Skeletal muscle tissue (tissue), 3 donors: ENCODE measurements at regions not wholly inside any gene's neighbourhood (a gene's known extent, or its start where the extent isn't known, plus 50 kb on each side); places are given as distances from the start of the nearest gene placed in this dataset.
"Not testable (repeated sequence)": the region's sequence is repeated elsewhere in the genome, so short reads cannot be mapped to it uniquely, and the experiment has no call there.

Experiments
- H3K27ac ChIP-seq: one replicate; pipeline ENCODE4 v1.7.0; 2013; ENCODE audit warnings: mild to moderate bottlenecking, low read depth, low read length, inconsistent platforms
- H3K27me3 ChIP-seq, 3 donors: one replicate each; pipeline ENCODE4 v1.7.0; 2013; ENCODE audit warnings: low read length in 3 of 3; ENCODE audit not compliant: control insufficient read depth in 3 of 3, insufficient read depth in 3 of 3
- H3K36me3 ChIP-seq, 3 donors: one replicate each; pipeline ENCODE4 v1.7.0; 2013; ENCODE audit warnings: low read length in 3 of 3; ENCODE audit not compliant: control insufficient read depth in 3 of 3, insufficient read depth in 3 of 3
- H3K4me1 ChIP-seq, 3 donors: one replicate each; pipeline ENCODE4 v1.7.0; 2013; ENCODE audit warnings: low read length in 3 of 3, mild to moderate bottlenecking in 3 of 3; ENCODE audit not compliant: control insufficient read depth in 3 of 3, insufficient read depth in 3 of 3
- H3K4me3 ChIP-seq, 3 donors: one replicate each; pipeline ENCODE4 v1.7.0; 2013; ENCODE audit warnings: low read length in 3 of 3
- H3K9ac ChIP-seq, 3 donors: one replicate each; pipeline ENCODE4 v1.7.0; 2013; ENCODE audit warnings: low read length in 3 of 3, mild to moderate bottlenecking in 3 of 3, moderate library complexity in 2 of 3, low read depth in 1 of 3
- H3K9me3 ChIP-seq, 3 donors: one replicate each; pipeline ENCODE4 v1.7.0; 2013; ENCODE audit warnings: low read length in 3 of 3; ENCODE audit not compliant: control insufficient read depth in 3 of 3
- donor health status: Osteomylitis.

DNA sequence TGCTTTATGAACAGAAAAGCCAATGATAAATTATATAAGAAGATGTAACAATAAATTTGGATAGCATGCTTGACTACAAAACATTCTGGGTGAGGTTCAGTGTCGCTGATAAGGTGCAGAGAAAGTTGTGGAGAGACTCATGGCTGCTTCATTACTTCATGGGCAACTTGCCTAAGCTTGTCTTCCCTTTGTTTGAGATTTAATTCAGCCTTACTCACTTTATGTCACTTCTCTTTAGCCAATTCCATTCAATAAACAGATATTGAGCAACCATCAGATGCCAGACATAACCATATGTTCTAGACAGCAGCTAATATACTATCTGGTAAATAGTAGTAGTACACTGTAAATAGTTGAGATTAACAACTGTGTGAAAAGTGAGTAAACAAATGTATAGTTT, 401.5 kb upstream of the FRG2C start:
- Histone ChIP-seq H3K9me3 (no peaks in the 10 kb centered on the region), H3K4me1 (no peaks in the 10 kb centered on the region), H3K27ac (no peak overlapping the region), H3K27me3 (peaks cover 0 to 3% (median 3%) of the 10 kb centered on the region in 3 donors), H3K9ac (no peak overlapping the region), H3K4me3 (no peak overlapping the region), H3K36me3 (no peaks in the 10 kb centered on the region)

DNA sequence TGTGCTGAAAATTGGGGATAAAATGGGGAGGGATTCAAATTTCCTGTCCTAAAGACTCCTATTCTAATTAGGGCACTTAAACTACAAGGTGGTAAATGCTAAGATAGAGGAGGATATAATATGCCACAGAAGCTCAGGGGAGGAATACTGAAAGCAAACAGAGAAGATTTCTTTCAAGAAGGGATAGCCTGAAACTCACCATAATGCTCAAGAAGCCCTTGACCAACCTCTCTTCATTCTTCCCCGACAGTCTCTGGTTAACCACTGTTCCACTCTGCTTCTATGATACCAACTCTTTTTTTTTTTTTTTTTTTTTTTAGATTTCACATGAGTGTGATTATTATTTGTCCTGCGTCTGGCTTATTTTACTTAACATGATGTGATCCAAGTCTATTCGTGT, 398.2 kb upstream of the FRG2C start:
- no peak overlapping the region for H3K4me3 ChIP-seq
- no peak overlapping the region for H3K9ac ChIP-seq
- H3K27me3 ChIP-seq, result no peaks in the 10 kb centered on the region
- no peaks in the 10 kb centered on the region for H3K4me1 ChIP-seq
- no peaks in the 10 kb centered on the region for H3K9me3 ChIP-seq
- H3K36me3 ChIP-seq, result no peaks in the 10 kb centered on the region
- no peak overlapping the region for H3K27ac ChIP-seq

DNA sequence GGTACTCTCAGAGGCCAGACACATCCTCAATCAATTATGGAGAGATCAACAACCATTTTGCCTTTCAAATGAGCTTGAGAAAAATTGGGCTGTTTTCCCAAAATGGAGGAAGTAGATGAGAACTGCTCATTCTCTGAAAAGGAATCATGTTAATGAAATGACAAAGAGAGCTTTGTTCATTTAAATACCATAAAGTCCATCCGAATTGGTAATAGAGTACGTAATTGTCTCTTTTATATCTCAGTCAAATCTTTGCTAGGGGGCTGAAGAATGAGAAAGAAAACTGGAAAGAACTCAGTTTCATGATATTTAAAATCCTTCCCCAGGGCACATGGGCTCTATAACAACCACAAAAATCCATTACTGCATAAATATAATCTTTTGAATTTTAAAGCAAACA, 395.6 kb upstream of the FRG2C start:
- H3K4me1 ChIP-seq, H3K27ac ChIP-seq, H3K27me3 ChIP-seq, H3K9ac ChIP-seq, H3K4me3 ChIP-seq, H3K36me3 ChIP-seq, H3K9me3 ChIP-seq: not testable (repeated sequence)

DNA sequence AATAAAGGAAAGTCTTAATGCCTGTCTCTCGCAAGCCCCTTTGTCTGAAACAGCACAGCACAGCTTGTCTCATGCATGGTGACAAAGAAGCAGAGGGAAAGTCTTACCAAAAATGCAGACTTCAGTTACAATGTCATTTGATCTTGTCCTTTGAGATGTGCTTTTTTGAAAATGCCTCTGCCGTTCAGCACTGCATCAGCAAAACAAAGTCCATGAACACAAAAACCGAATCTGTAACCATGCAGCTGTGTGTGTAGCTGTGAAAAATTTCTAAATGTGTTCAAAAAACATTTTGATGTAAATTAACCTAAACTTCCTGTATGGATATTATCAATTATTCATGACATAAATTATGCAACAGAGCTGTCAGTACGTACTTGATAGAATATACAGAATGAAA, 391.9 kb upstream of the FRG2C start:
- H3K4me1 ChIP-seq, H3K9ac ChIP-seq, H3K4me3 ChIP-seq, H3K27me3 ChIP-seq, H3K27ac ChIP-seq, H3K36me3 ChIP-seq, H3K9me3 ChIP-seq: not testable (repeated sequence)

DNA sequence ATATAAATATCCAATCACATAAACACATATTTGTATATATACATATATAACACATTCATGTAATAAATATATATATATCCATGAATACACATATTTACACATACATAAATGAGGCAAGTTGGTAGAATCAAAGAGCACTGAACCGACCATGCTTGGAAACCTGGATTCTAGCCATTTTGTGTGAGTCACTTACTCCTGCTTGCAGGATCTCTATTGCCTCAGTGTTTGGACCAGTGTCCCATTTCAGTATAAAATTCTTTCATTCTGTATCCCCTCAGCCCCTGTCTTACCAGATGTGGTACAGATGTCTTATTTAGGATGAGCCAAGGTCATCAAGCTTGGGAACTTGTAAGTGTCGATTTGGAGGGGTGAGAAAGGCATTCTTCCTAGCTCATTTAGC, 391.4 kb upstream of the FRG2C start:
- H3K9me3 ChIP-seq, result no peaks in the 10 kb centered on the region
- no peak overlapping the region for H3K9ac ChIP-seq
- H3K4me3 ChIP-seq, result no peak overlapping the region
- H3K27me3 ChIP-seq, result no peaks in the 10 kb centered on the region
- no peaks in the 10 kb centered on the region for H3K4me1 ChIP-seq
- H3K36me3 ChIP-seq, result no peaks in the 10 kb centered on the region
- no peak overlapping the region for H3K27ac ChIP-seq

DNA sequence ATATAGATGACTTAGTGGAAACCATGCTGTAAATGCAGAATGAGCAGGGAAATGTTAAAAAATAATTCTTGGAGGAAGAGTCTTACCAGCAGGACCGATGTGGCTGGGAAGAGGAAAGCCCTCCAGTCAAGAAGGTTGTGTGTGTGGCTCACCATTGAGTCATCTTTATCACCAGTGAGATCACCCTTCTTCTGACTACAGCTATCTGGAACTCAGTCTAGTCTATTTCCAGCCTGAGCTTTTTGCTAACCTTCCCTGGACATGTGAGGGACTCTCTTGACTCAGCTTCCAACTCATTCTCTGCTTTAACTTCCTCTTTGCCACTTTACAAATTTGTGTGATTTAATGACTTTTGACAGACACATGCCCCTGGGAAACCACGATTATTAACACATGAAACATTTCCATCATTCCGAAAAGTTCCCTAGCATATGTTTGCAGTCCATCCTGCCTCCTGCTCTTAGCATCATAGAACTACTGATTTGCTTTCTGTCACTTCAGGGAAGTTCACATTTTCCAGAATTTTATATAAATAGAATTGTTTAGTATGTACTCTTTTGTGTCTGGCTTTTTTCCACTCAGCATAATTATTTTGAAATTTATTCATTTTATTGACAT, 378.5 kb upstream of the FRG2C start:
- not testable (repeated sequence) for H3K4me1 ChIP-seq, H3K36me3 ChIP-seq, H3K4me3 ChIP-seq, H3K27me3 ChIP-seq, H3K9me3 ChIP-seq, H3K9ac ChIP-seq, H3K27ac ChIP-seq

DNA sequence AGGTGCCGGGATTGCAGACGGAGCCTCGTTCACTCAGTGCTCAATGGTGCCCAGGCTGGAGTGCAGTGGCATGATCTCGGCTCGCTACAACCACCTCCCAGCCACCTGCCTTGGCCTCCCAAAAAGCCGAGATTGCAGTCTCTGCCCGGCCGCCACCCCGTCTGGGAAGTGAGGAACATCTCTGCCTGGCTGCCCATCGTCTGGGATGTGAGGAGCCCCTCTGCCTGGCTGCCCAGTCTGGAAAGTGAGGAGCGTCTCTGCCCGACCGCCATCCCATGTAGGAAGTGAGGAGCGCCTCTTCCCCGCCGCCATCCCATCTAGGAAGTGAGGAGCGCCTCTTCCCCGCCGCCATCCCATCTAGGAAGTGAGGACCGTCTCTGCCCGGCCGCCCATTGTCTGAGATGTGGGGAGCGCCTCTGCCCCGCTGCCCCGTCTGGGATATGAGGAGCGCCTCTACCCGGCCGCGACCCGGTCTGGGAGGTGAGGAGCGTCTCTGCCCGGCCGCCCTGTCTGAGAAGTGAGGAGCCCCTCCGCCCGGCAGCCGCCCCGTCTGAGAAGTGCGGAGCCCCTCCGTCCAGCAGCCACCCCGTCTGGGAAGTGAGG, 375.1 kb upstream of the FRG2C start:
- not testable (repeated sequence) for H3K27me3 ChIP-seq, H3K36me3 ChIP-seq, H3K4me1 ChIP-seq, H3K27ac ChIP-seq, H3K9me3 ChIP-seq, H3K4me3 ChIP-seq, H3K9ac ChIP-seq

DNA sequence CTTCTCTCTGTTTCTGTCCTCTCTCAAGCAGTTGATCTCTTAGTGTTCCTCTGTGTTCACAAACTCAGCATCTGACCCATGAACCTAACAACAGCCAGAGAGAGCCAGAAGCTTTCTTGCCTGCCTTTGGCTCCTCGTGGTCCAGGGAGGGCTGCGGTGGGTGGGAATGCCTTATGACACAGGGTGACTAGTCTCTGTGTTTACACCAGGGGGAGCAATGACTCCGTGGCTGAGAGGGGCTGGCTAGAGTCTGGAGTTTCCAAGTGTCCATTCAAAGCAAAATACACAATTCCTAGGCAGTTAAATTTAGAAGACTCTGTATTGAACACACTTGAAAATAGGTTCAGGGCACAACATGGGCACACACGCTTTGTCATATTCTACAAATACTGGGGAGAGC, 370.0 kb upstream of the FRG2C start:
- H3K4me1 ChIP-seq, result no peaks in the 10 kb centered on the region

DNA sequence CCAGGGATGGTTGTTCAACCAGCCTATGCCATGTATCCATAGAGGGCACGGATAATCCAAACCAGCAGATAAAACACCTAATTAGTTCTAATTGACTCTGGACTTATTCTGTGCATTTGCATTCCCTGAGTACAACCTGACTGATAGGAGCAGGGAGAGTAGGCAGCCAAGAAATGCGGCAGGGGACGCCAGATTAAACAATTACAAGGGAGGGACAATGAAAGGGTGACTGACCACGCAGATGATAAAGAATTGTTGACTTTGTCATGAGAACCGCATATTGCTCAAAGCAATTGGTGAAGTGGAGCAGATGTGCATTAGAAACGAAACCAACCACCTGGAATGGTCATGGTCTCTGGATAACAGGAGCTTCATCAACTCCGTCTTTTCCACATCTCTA, 369.1 kb upstream of the FRG2C start:
- Histone ChIP-seq H3K4me3 (no peak overlapping the region), H3K9ac (no peak overlapping the region), H3K9me3 (no peaks in the 10 kb centered on the region), H3K4me1 (no peaks in the 10 kb centered on the region), H3K27me3 (no peaks in the 10 kb centered on the region), H3K27ac (no peak overlapping the region), H3K36me3 (no peaks in the 10 kb centered on the region)

More for the DNA sequence above, 370.0 kb upstream of the FRG2C start:
- Histone ChIP-seq H3K27ac (no peak overlapping the region), H3K9ac (no peak overlapping the region), H3K4me3 (no peak overlapping the region), H3K27me3 (no peaks in the 10 kb centered on the region), H3K36me3 (no peaks in the 10 kb centered on the region), H3K9me3 (no peaks in the 10 kb centered on the region)

DNA sequence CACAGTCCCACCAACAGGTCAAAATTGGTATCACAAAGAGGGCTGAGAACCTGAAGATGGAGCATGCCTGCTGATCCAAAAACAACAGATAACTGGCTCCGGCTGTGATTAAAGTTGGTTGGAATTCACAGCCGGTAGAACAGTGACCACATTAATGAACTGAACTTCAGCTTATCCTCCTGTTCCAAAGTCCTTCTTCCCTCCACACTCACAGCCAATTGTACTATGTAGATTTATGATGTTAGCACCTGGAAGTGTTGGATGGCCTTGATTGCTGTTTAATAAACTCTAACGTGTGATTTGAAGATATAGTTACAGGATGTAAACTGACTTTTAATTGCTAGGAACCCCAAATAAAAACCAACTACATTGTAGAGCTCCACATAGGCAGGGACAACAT, 367.3 kb upstream of the FRG2C start:
- Histone ChIP-seq H3K27ac (no peak overlapping the region), H3K4me1 (no peaks in the 10 kb centered on the region), H3K9me3 (no peaks in the 10 kb centered on the region), H3K4me3 (no peak overlapping the region), H3K9ac (no peak overlapping the region), H3K27me3 (no peaks in the 10 kb centered on the region), H3K36me3 (no peaks in the 10 kb centered on the region)
